ENCODE measurements at regions not wholly inside any gene's neighbourhood (a gene's known extent, or its start where the extent isn't known, plus 50 kb on each side); places are given as distances from the start of the nearest gene placed in this dataset.

GRCh38 chr21:17964716-17965115, 145.6 kb upstream of the C21orf91 start:
- CTCF ChIA-PET (ENCODE audit: low intra/inter-chr PET ratio) = no interaction called here
- no TSS peak for BruUV-seq (replicated peaks)

More at GRCh38 chr21:17964716-17965115, 145.6 kb upstream of the C21orf91 start:
- POLR2A ChIA-PET = no interaction called here
- Histone ChIP-seq H3K4me1 (replicated peaks in 1 of 2; ENCODE audit: control insufficient read depth in 2 of 2, insufficient read depth in 2 of 2, low read length in 2 of 2) (no peaks in the 10 kb centered on the region), H3K4me3 (no peak overlapping the region), H3K36me3 (ENCODE audit: control insufficient read depth, insufficient read depth, low read length) (no peaks in the 10 kb centered on the region), H2AFZ (ENCODE audit: low read depth, low read length) (no peak overlapping the region), H3K9me3 (replicated peaks; ENCODE audit: control insufficient read depth, insufficient read depth, low read depth, low read length) (no peaks in the 10 kb centered on the region), H3K27ac (ENCODE audit: extremely low read depth, low read depth, low read length) (no peak overlapping the region), H3K27me3 (ENCODE audit: control insufficient read depth in 2 of 2, insufficient read depth in 2 of 2, low read length in 2 of 2) (no peaks in the 10 kb centered on the region), H3K9me1 (ENCODE audit: control insufficient read depth, insufficient read depth, low read length) (no peaks in the 10 kb centered on the region), H3K4me2 (ENCODE audit: insufficient read depth, low read length) (no peak overlapping the region), H4K20me1 (replicated peaks; ENCODE audit: control insufficient read depth, insufficient read depth, low read length) (no peaks in the 10 kb centered on the region), H3K79me2 (ENCODE audit: control insufficient read depth, insufficient read depth, low read length) (no peaks in the 10 kb centered on the region), H3K9ac (ENCODE audit: insufficient read depth in 1 of 2, low read depth in 2 of 2, low read length in 2 of 2) (no peak overlapping the region)
- FAIRE-seq = no peak
- intact Hi-C loops (cut with micrococcal nuclease) (no loop called here), in situ Hi-C loops (cut with MboI) (no loop called here)
- no peak for TF ChIP-seq ELK3 (CRISPR knock-in tag; IDR thresholded peaks at IDR 0.05)
- TF ChIP-seq TOE1 (IDR thresholded peaks at IDR 0.05; ENCODE audit: borderline replicate concordance) = no peak
- no peak for TF ChIP-seq TOE1 (CRISPR knock-in tag; IDR thresholded peaks at IDR 0.05; ENCODE audit: borderline replicate concordance, low read depth)
- TF ChIP-seq HDGF (IDR thresholded peaks at IDR 0.05) = no peak
- TF ChIP-seq SAFB2 (IDR thresholded peaks at IDR 0.05; ENCODE audit: borderline replicate concordance, low read depth, low read length, severe bottlenecking) = no peak
- TF ChIP-seq POLR2G (IDR thresholded peaks at IDR 0.05; ENCODE audit: low read depth, low read length) = no peak
- no peak for TF ChIP-seq SNIP1 (IDR thresholded peaks at IDR 0.05; ENCODE audit: low read depth)
- no peak for TF ChIP-seq PKNOX1 (IDR thresholded peaks at IDR 0.05)
- TF ChIP-seq ELF2 (CRISPR knock-in tag; IDR thresholded peaks at IDR 0.05) = no peak
- TF ChIP-seq RBM14 (IDR thresholded peaks at IDR 0.05; ENCODE audit: borderline replicate concordance, insufficient read depth, low read depth, low read length) = no peak
- TF ChIP-seq ZNF507 (tag; conservative IDR thresholded peaks at IDR 0.05) = no peak
- DNase-seq (ENCODE audit: extremely low read depth in 1 of 4, low spot score in 3 of 4) = no peak
- no peak for ATAC-seq
